Stimulated activated CD8-positive, alpha-beta memory T cell treated with anti-CD3 and anti-CD28 coated beads, Interleukin-12 subunit alpha, Interleukin-12 subunit beta, amount 100 ng/mL, for 24 hours (primary cell): ENCODE measurements at regions not wholly inside any gene's neighbourhood (a gene's known extent, or its start where the extent isn't known, plus 50 kb on each side); places are given as distances from the start of the nearest gene placed in this dataset.

Source experiments
- DNase-seq: peaks from one replicate; pipeline ENCODE4 v3.0.0-alpha.2; 2020; ENCODE audit errors: extremely low read depth

- no peak for DNase-seq
Measured at GRCh38 chr4:1495416-1496115, 89.3 kb upstream of the NKX1-1 start.

- DNase-seq = no peak
Measured at GRCh38 chr4:1494416-1495315, 88.4 kb upstream of the NKX1-1 start.

- DNase-seq = no peak
Measured at GRCh38 chr4:1493540-1494287, 87.5 kb upstream of the NKX1-1 start.

GRCh38 chr4:1492651-1493539 lies 86.7 kb upstream of the NKX1-1 start:
- no peak for DNase-seq

GRCh38 chr4:1492142-1492457 lies 85.9 kb upstream of the NKX1-1 start:
- DNase-seq = no peak

GRCh38 chr4:1491328-1492141 lies 85.3 kb upstream of the NKX1-1 start:
- DNase-seq = no peak

GRCh38 chr4:1490654-1491327 lies 84.5 kb upstream of the NKX1-1 start:
- no peak for DNase-seq

- no peak for DNase-seq
Measured at GRCh38 chr4:1490011-1490653, 83.9 kb upstream of the NKX1-1 start.

- no peak for DNase-seq
Measured at GRCh38 chr4:1489639-1489995, 83.4 kb upstream of the NKX1-1 start.

GRCh38 chr4:1488831-1489638 lies 82.8 kb upstream of the NKX1-1 start:
- DNase-seq = no peak

GRCh38 chr4:1488357-1488756 lies 82.1 kb upstream of the NKX1-1 start:
- no peak for DNase-seq

- DNase-seq = no peak
Measured at GRCh38 chr4:1487761-1488160, 81.5 kb upstream of the NKX1-1 start.

GRCh38 chr4:1487106-1487505 lies 80.9 kb upstream of the NKX1-1 start:
- no peak for DNase-seq

- no peak for DNase-seq
Measured at GRCh38 chr4:1485280-1485679, 79.0 kb upstream of the NKX1-1 start.

GRCh38 chr4:1480720-1481119 lies 74.5 kb upstream of the NKX1-1 start:
- no peak for DNase-seq

GRCh38 chr4:1479454-1479853 lies 73.2 kb upstream of the NKX1-1 start:
- no peak for DNase-seq

GRCh38 chr4:1478766-1479355 lies 72.6 kb upstream of the NKX1-1 start:
- no peak for DNase-seq

GRCh38 chr4:1477045-1477840 lies 71.0 kb upstream of the NKX1-1 start:
- DNase-seq = no peak
